ENCODE measurements at regions not wholly inside any gene's neighbourhood (a gene's known extent, or its start where the extent isn't known, plus 50 kb on each side); places are given as distances from the start of the nearest gene placed in this dataset.

- FAIRE-seq (peak; percentile 99), DNase-seq (ENCODE audit: low read depth in 1 of 2, low spot score in 2 of 2) (peak; percentile 62 to 64)
- no peaks in the 10 kb centered on the region for H3K9me3 ChIP-seq (ENCODE audit: insufficient read depth in 2 of 2, low read depth in 1 of 2, low read length in 1 of 2)
- H2BK5ac ChIP-seq (ENCODE audit: low read depth, low read length), result no peak overlapping the region
- no peak overlapping the region for H3K18ac ChIP-seq (ENCODE audit: extremely low read depth, low read length)
- CTCF ChIA-PET (ENCODE audit: partially characterized antibody), result interaction anchor here (0.6 to 2.0 kb wide), 54 partner anchors 10 to 1522 kb away, joined by 3 to 23 read pairs (median 3); partner anchors contain the start of genes BMP4 and CDKN3
- 29% methylated on average over 11 of the region's 11 CpGs; no CpG with 5 or more reads in 1 of the 2 experiments for WGBS, 2 experiments (ENCODE audit: extremely low coverage in 1 of 2, insufficient coverage in 1 of 2, insufficient read length in 1 of 2, insufficient replicate concordance in 2 of 2, low coverage in 1 of 2, low lambda C conversion rate in 2 of 2, missing lambda C conversion rate in 1 of 2)
- H3K27ac ChIP-seq (ENCODE audit: low read depth, low read length), result no peak overlapping the region
- no peak overlapping the region for H3K14ac ChIP-seq (ENCODE audit: insufficient read length)
- no peaks in the 10 kb centered on the region for H4K20me1 ChIP-seq (replicated peaks in 1 of 2; ENCODE audit: control insufficient read depth in 1 of 2, insufficient read depth in 2 of 2, low read length in 2 of 2)
- no peaks in the 10 kb centered on the region for H3K79me2 ChIP-seq (ENCODE audit: control insufficient read depth in 1 of 2, insufficient read depth in 2 of 2, low read length in 2 of 2)
- H3K23ac ChIP-seq (ENCODE audit: insufficient read length), result no peak overlapping the region
- no peak overlapping the region for H3K9ac ChIP-seq (replicated peaks in 1 of 4; ENCODE audit: extremely low read depth in 1 of 4, low read depth in 3 of 4, low read length in 3 of 4)
- H3K79me1 ChIP-seq (ENCODE audit: low read depth, low read length), result no peaks in the 10 kb centered on the region
- peak overlapping the region; percentile 35; the same call in 1 of the 2 replicates for H2AFZ ChIP-seq (ENCODE audit: low read length)
- H4K5ac ChIP-seq (ENCODE audit: insufficient read length, low read depth, low read length), result no peak overlapping the region
- no peak overlapping the region for H3K4ac ChIP-seq (replicated peaks; ENCODE audit: insufficient read length, low read depth, low read length)
- H2BK12ac ChIP-seq (ENCODE audit: low read depth, low read length), result no peak overlapping the region
- POLR2A ChIA-PET (ENCODE audit: partially characterized antibody), result interaction anchor here (0.8 kb wide), 1 partner anchor 376 kb away, joined by 3 read pairs; no protein-coding TSS in a partner anchor
- no peak overlapping the region for H2BK15ac ChIP-seq (ENCODE audit: low read length)
- no peak overlapping the region for H4K91ac ChIP-seq (replicated peaks; ENCODE audit: insufficient read length, low read length)
- no peak overlapping the region for H2AK5ac ChIP-seq (ENCODE audit: low read depth, low read length)
- no peak overlapping the region for H2BK120ac ChIP-seq (replicated peaks; ENCODE audit: low read depth, low read length)
- H3K4me2 ChIP-seq (ENCODE audit: insufficient read depth in 1 of 2, low read depth in 2 of 2, low read length in 2 of 2), result no peak overlapping the region
- H3K56ac ChIP-seq (replicated peaks; ENCODE audit: insufficient read length, low read depth, low read length), result no peak overlapping the region
- H3K23me2 ChIP-seq (ENCODE audit: low read depth, low read length), result no peaks in the 10 kb centered on the region
- no peaks in the 10 kb centered on the region for H3K4me1 ChIP-seq (replicated peaks in 1 of 4; ENCODE audit: control insufficient read depth in 3 of 4, insufficient read depth in 4 of 4, low read length in 3 of 4)
- H2BK20ac ChIP-seq (ENCODE audit: low read length), result no peak overlapping the region
- H3K36me3 ChIP-seq (ENCODE audit: control insufficient read depth in 2 of 4, insufficient read depth in 4 of 4, low read length in 3 of 4), result no peaks in the 10 kb centered on the region
- no peak overlapping the region for H3K4me3 ChIP-seq (ENCODE audit: extremely low read depth in 1 of 4, insufficient read depth in 2 of 4, low read depth in 3 of 4, low read length in 4 of 4)
- H4K8ac ChIP-seq (ENCODE audit: extremely low read depth, insufficient read depth, low read length), result no peak overlapping the region
- no peaks in the 10 kb centered on the region; a peak in 1 of 7 replicates for H3K27me3 ChIP-seq (replicated peaks in 1 of 4; ENCODE audit: control insufficient read depth in 3 of 4, extremely low read depth in 1 of 4, insufficient read depth in 3 of 4, low read length in 3 of 4)
- TF ChIP-seq CEBPB (IDR thresholded peaks at IDR 0.05; ENCODE audit: low read depth, low read length) (no peak), CTBP2 (IDR thresholded peaks at IDR 0.05; ENCODE audit: borderline replicate concordance, insufficient read depth, insufficient read length, low read length) (no peak), SIX5 (IDR thresholded peaks at IDR 0.05; ENCODE audit: low read depth, low read length) (no peak), POLR2A (IDR thresholded peaks at IDR 0.05; ENCODE audit: control extremely low read depth in 1 of 2, low read depth in 2 of 2, low read length in 2 of 2) (no peak), TAF7 (optimal IDR thresholded peaks at IDR 0.05; ENCODE audit: borderline replicate concordance, low read depth, low read length) (no peak), CHD2 (IDR thresholded peaks at IDR 0.05; ENCODE audit: low read length) (no peak), KDM1A (IDR thresholded peaks at IDR 0.05; ENCODE audit: borderline replicate concordance, low read length) (no peak), YY1 (IDR thresholded peaks at IDR 0.05; ENCODE audit: low read depth, low read length) (no peak), SP2 (IDR thresholded peaks at IDR 0.05; ENCODE audit: low read length) (no peak)
These were observed 67.6 kb upstream of the CDKN3 start for GRCh38 chr14:54329082-54329695.
